NCI-H446 (cell line): ENCODE measurements at regions not wholly inside any gene's neighbourhood (a gene's known extent, or its start where the extent isn't known, plus 50 kb on each side); places are given as distances from the start of the nearest gene placed in this dataset.
"Not testable (repeated sequence)": the region's sequence is repeated elsewhere in the genome, so short reads cannot be mapped to it uniquely, and the experiment has no call there.

Experiments
- DNase-seq, 2 experiments: peaks; one replicate each; lab custom pipeline; 2025; lab: John Stamatoyannopoulos, UW

DNA sequence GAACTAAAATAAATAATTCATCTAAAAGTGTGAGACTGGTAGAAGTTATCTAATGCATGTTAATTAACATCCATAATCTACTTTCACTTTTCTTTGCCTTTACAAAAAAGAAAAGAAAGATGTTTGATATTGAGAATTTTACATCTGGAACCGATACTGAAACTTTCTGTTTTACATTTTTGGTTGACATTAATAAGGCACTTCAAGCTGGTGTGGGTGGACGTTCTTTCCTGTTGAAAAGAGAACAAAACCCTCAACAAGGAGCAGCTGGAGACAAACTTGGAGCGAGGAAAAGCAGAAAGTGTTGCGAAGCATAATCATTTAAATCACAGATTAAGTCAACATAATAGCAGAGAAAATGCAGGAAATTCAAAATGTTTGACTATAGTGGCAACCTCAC, 575.2 kb upstream of the ADGRB3 start:
- no peak for DNase-seq

DNA sequence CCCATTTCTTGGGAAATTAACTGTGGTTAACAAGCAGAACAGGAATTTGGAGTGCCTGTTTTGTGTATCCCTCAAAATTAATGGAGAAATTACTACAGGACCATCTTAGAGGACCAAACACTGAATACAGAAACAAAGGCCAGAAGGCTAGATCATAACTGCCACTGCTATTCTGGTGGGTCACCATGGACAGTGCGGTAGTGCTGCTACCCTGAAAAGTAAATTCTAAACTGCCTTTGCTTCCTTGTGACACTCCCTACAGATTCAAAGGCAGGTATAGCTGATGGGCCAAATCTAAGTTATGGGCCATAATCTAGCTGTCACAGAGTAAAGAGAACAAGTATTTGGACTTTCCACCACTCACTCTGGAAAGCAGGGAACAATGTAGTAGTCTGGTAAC, 575.8 kb upstream of the ADGRB3 start:
- DNase-seq, result no peak

GRCh38 chr6:68056596-68056995, 578.5 kb upstream of the ADGRB3 start:
- not testable (repeated sequence) for DNase-seq

DNA sequence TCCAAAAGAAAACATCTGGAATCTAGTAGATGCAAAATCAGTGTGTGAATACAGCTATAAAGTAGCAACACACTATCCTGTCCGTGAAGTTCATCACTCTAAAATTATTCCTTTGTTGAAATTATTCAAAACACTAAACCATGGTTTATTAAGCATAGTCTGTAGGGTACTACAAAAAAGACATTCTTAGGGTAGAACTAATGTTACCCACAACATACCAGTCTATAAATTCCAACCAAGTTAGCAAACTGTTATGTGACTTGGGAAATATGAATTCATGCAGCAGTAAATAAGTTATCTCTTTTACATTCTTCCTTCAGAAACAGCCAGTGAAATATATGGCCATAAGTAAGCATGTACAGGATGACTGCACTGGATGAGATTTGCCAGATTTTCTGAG, 580.3 kb upstream of the ADGRB3 start:
- DNase-seq, result no peak

DNA sequence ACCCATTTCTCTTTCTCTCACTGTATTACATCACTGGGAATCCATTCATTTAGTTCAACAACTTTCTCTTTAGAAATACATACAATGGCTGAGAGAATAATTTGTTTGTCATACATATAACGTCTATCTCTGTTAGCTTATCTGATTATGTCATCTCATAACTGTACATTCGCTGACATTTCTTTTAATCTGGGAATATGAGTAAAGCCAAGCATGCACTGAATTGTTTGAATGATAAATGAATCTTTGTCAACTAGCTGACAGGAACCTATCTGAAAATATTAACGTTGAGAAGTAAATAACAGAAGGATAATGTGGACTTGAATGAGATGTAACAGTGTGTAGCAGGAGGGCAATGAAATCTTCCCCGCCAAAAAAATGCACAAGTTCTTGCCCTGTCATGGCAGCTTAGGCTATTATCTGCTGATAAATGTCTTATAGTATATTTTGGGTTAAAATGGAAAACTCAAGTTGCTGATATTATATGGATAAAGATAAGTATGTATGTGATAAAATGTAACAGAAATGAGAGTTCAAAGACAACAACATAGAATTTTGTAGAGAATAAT, 581.2 kb upstream of the ADGRB3 start:
- DNase-seq, result no peak

GRCh38 chr6:68052234-68052633, 582.8 kb upstream of the ADGRB3 start:
- DNase-seq, result no peak

- DNase-seq, result no peak
Observed at GRCh38 chr6:68049562-68049961, 585.5 kb upstream of the ADGRB3 start.

DNA sequence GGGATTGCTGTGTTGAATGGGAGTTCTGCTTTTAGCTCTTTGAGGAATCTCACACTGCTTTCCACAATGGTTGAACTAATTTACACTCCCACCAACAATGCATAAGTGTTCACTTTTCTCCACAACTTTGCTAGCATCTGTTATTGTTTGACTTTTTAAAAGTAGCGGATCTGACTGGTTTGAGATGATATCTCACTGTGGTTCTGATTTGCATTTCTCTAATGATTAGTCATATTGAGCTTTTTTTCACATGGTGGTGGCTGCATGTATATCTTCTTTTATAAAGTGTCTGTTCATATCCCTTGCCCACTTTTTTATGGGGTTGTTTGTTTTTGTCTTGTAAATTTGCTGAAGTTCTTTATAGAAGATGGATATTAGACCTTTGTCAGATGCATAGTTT, 588.3 kb upstream of the ADGRB3 start:
- no peak for DNase-seq

- no peak for DNase-seq
Observed at GRCh38 chr6:68046302-68046701, 588.8 kb upstream of the ADGRB3 start.

- no peak for DNase-seq
Observed at GRCh38 chr6:68045193-68045592, 589.9 kb upstream of the ADGRB3 start.

GRCh38 chr6:68044264-68044663, 590.8 kb upstream of the ADGRB3 start:
- no peak for DNase-seq

DNA sequence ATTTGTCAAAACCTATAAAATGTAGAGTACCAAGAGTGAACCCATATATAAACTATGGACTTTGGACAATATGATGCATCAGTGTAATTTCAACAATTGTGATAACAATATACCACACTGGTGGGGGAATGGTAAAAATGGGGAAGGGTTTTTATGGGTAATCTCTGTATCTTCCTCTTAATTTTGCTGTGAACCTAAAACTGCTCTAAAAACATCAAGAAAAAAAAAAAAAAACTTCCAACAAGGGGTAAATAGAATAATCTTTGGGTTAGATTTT, 592.0 kb upstream of the ADGRB3 start:
- DNase-seq, result no peak

- no peak for DNase-seq
Observed at GRCh38 chr6:68042339-68043121, 592.6 kb upstream of the ADGRB3 start.

DNA sequence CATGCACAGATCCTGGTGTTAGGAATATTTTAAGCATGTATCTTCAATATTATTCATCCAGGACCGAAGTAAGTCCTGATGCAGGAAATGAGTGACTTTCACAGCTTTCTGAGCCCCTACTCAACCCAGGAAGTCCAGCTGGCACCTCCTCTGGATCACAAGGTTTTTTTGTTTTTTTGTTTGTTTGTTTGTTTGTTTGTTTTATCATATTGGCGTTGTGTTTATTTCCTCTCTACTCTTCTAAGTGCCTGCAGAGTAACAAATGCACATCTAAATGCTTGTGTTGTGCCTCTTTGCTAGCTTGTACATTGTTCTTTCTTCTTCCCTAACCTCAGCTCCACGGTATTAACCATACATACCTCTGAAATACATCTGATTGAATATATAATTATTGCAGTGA, 594.3 kb upstream of the ADGRB3 start:
- no peak for DNase-seq

GRCh38 chr6:68040312-68040778, 594.7 kb upstream of the ADGRB3 start:
- DNase-seq, result no peak

DNA sequence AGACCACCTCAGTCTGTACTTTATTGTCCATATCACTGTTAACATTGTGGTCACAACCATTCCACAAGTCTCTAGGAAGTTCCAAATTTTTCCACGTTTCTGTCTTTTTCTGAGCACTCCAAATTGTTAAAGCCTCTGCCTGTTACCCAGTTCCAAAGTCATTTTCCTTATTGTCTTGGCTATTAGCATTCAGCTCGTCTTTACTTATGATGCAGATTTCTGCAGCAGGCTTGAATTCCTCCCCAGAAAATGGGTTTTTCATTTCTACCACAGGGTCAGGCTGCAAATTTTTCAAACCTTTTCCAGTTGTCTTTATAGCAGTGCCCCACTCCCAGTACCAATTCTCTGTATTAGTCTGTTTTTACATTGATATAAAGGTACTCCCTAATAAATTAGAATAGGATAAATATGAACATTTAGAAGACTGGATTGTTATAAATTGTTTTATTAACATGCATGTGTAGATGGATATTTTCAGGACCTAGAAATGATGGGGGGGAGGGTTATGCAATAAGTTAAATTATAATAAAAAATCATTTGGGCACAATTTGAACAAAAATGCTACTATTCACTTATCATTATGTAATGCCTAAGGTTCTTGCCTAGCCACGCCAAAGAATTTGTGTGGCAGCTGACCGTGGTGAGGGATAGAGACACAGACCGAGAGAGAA, 595.3 kb upstream of the ADGRB3 start:
- DNase-seq, result no peak

DNA sequence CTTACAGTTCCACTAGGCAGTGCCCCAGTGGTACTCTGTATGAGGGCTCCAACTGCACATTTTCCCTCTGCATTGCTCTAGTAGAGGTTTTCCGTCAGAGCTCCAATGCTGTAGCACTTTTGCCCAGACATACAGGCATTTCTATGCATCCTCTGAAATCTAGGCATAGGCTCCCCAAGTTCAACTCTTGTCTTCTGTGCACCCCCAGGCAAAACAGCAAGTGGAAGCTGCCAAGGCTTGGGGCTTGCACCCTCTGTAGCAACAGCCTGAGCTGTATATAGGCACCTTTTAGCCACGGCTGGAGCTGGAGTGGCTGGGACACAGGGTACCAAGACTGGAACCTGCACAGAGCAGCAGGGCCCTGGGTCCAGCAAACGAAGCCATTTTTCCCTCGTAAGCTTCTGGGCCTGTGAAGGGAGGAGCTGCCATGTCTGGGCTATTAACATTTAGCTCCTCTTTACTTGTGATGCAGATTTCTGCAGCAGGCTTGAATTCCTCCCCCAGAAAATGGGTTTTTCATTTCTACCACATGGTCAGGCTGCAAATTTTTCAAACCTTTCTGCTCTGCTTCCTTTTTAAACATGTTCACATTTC, 596.2 kb upstream of the ADGRB3 start:
- no peak for DNase-seq

DNA sequence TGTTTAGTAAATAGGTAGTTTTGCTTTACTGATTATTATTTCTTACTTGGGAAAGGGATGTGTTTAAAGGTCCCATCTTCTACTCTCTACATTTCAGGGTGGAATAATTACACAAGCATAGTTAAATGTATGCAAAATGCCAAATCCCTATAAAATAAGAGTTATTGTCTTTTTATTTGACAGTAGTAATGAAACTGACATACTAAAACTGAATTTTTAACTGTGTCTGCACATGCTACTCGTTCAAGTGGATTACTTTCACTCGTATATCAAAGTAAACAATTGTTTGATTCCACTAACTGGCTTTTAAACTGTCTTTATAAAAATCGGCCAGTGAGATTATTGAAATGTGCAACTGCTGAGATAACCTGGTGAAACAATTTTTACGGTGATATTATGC, 602.9 kb upstream of the ADGRB3 start:
- no peak for DNase-seq

DNA sequence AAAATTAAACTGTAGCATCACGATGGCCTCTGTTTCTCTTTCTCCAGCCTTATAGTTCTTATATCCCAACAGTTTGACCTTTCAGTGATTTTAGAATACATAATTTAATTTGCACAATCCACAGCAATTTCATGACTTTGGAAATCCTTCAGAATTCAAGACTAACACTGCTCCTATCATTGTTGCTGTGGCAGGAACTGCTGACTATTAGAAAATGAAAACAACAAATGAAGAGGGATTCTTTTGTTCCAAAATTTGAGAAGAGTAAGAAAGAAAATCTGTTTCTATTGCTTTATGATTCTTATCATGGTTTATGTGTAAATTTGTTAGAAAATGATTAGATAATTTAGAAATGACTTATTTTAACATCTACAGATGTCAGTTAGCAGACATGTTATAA, 604.0 kb upstream of the ADGRB3 start:
- DNase-seq, result no peak

- DNase-seq, result no peak
Observed at GRCh38 chr6:68026483-68026882, 608.6 kb upstream of the ADGRB3 start.

DNA sequence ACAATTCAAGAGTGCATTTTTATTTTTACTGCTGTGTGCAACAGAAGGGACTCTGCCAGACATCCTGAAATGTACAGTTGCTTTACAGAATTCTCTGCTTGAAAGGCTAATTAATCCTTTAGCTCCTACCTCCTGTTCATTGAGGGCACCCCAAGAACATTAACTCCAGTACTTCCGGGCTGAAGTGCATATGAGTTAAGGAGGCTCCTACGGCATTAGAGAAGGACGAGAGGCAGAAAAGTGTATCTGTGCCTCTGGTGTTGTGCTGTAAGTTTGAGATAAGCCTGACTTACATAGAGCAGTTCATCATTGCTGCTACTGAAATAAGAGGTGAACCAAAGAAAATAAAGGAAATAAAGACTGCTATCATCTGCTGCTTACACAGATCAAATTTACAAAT, 609.3 kb upstream of the ADGRB3 start:
- no peak for DNase-seq

DNA sequence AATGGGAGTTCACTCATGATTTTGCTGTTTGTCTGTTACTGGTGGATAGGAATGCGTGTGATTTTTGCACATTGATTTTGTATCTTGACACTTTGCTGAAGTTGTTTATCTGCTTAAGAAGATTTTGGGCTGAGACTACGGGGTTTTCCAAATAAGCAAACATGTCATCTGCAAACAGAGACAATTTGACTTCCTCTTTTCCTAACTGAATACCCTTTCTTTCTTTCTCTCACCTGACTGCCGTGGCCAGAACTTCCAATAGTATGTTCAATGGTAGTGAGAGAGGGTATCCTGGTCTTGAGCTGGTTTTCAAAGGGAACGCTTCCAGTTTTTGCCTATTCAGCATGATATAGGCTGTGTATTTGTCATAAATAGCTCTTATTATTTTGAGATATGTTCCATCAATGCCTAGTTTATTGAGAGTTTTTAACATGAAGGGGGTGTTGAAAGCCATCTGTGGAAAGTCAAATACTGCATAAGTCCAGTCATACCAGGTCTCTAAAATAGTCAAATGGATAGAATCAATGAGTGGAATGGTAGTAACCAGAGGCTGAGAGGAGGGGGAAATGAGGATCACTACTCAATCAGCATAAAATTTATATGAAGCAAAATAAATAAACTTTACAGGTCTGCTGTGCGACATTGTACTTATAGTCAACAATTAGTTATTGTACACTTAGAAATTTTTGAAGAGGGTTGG, 610.4 kb upstream of the ADGRB3 start:
- DNase-seq, result no peak

DNA sequence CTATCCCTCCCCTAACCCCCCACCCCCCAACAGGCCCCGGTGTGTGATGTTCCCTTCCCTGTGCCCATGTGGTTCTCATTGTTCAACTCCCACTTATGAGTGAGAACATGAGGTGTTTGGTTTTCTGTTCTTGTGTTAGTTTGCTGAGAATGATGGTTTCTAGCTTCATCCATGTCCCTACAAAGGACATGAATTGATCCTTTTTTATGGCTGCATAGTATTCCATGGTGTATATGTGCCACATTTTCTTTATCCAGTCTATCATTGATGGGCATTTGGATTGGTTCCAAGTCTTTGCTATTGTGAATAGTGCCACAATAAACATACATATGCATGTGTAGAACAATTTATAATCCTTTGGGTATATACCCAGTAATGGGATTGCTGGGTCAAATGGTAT, 612.1 kb upstream of the ADGRB3 start:
- DNase-seq, result not testable (repeated sequence)
